Mucosa of descending colon (tissue), 3 donors: ENCODE measurements at regions not wholly inside any gene's neighbourhood (a gene's known extent, or its start where the extent isn't known, plus 50 kb on each side); places are given as distances from the start of the nearest gene placed in this dataset.

Source experiments
- ATAC-seq: fragments of 200-7000 bp; cut with Tn5 transposase; one replicate; pipeline ENCODE4 v1.9.1; 2020; ENCODE audit warnings: mild to moderate bottlenecking, moderate library complexity
- DNase-seq, 3 donors: peaks; one replicate each; pipeline ENCODE4 v3.0.0-alpha.2; 2020
- H3K36me3 ChIP-seq: fragments of 200-600 bp; one replicate; pipeline ENCODE4 v1.8.0; 2021; ENCODE audit warnings: low read depth, mild to moderate bottlenecking
- H3K4me1 ChIP-seq: fragments of 200-600 bp; one replicate; pipeline ENCODE4 v1.8.0; 2021; ENCODE audit warnings: low read depth, mild to moderate bottlenecking
- H3K4me3 ChIP-seq: fragments of 200-600 bp; one replicate; pipeline ENCODE4 v1.8.0; 2021; ENCODE audit warnings: mild to moderate bottlenecking
- H3K9me3 ChIP-seq: fragments of 200-600 bp; one replicate; pipeline ENCODE4 v1.8.0; 2021; ENCODE audit warnings: mild to moderate bottlenecking
- CTCF ChIP-seq: fragments of 200-600 bp; IDR thresholded peaks from one replicate; pipeline ENCODE4 v1.8.0; 2022; ENCODE audit warnings: antibody characterized with exemption, mild to moderate bottlenecking
- intact Hi-C, 2 donors: fragments of 100-400 bp; cut with DNase I in 1 of 2; cut with micrococcal nuclease in 1 of 2; formaldehyde crosslinking; loops; one replicate each; pipeline versions ENCODE4 v1.11.0 to v1.11.1; 2022; cut with DNase I, micrococcal nuclease
- donor health status: DM: no; HTN: no; CAD: no; lungs with moderate emphysema.
- donor health status: DM: no; HTN: no; CAD: no.
- donor health status: DM: no; HTN: yes; CAD: no.

DNA sequence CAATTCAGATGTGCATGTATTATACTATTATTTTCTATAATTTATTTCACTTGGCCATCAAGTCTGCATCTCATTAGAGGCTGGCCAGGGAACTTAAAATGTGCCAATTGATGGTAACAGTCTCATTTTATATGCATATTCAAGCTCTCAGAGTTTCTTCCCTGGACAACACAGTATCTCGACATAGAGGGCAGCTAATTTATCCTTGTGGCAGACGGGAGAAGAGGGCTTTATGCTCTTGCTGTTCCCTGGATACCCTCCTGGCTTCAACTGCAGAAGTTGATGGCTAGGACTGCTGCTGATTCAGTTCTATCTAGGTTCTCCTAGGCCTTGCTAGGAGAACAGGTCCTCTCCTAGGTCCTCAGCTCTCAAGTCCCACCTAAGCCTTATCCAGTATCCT is 99.1 kb upstream of the NPHP3 start:
- DNase-seq (no peak), ATAC-seq (no peak)
- H3K4me1 ChIP-seq, result no peaks in the 10 kb centered on the region
- H3K4me3 ChIP-seq, result no peak overlapping the region
- H3K36me3 ChIP-seq, result no peaks in the 10 kb centered on the region
- H3K9me3 ChIP-seq, result no peaks in the 10 kb centered on the region
- intact Hi-C loops, result no loop called here
- no peak for TF ChIP-seq CTCF

GRCh38 chr3:132818251-132818650 is 96.0 kb upstream of the NPHP3 start:
- intact Hi-C loops, result no loop called here
- DNase-seq (no peak), ATAC-seq (no peak)
- no peaks in the 10 kb centered on the region for H3K9me3 ChIP-seq
- no peaks in the 10 kb centered on the region for H3K4me1 ChIP-seq
- TF ChIP-seq CTCF, result no peak
- H3K4me3 ChIP-seq, result no peak overlapping the region
- H3K36me3 ChIP-seq, result no peaks in the 10 kb centered on the region

GRCh38 chr3:132817646-132818177 is 95.5 kb upstream of the NPHP3 start:
- Histone ChIP-seq H3K36me3 (no peaks in the 10 kb centered on the region), H3K4me3 (no peak overlapping the region), H3K4me1 (no peaks in the 10 kb centered on the region), H3K9me3 (no peaks in the 10 kb centered on the region)
- no peak for DNase-seq
- ATAC-seq, result no peak
- TF ChIP-seq CTCF, result no peak
- intact Hi-C loops, result no loop called here

- ATAC-seq (no peak), DNase-seq (no peak)
- no peaks in the 10 kb centered on the region for H3K9me3 ChIP-seq
- no peaks in the 10 kb centered on the region for H3K36me3 ChIP-seq
- no peaks in the 10 kb centered on the region for H3K4me1 ChIP-seq
- intact Hi-C loops, result no loop called here
- TF ChIP-seq CTCF, result no peak
- no peak overlapping the region for H3K4me3 ChIP-seq
These were observed 82.9 kb upstream of the NPHP3 start for GRCh38 chr3:132805071-132805470.

GRCh38 chr3:132804498-132804897 is 82.3 kb upstream of the NPHP3 start:
- Histone ChIP-seq H3K4me1 (no peaks in the 10 kb centered on the region), H3K4me3 (no peak overlapping the region), H3K9me3 (no peaks in the 10 kb centered on the region), H3K36me3 (no peaks in the 10 kb centered on the region)
- no peak for TF ChIP-seq CTCF
- ATAC-seq (no peak), DNase-seq (no peak)
- intact Hi-C loops, result no loop called here

- Histone ChIP-seq H3K4me1 (no peaks in the 10 kb centered on the region), H3K9me3 (no peaks in the 10 kb centered on the region), H3K36me3 (no peaks in the 10 kb centered on the region), H3K4me3 (no peak overlapping the region)
- ATAC-seq (no peak), DNase-seq (no peak)
- no peak for TF ChIP-seq CTCF
- intact Hi-C loops, result no loop called here
These were observed 81.7 kb upstream of the NPHP3 start for GRCh38 chr3:132803889-132804288.
